Activated CD4-positive, alpha-beta T cell treated with anti-CD3 and anti-CD28 coated beads, Interleukin-2, amount 10 ng/mL, durations not matched to agents 7 days and 5 days (primary cell): ENCODE measurements at regions not wholly inside any gene's neighbourhood (a gene's known extent, or its start where the extent isn't known, plus 50 kb on each side); places are given as distances from the start of the nearest gene placed in this dataset.
"Not testable (repeated sequence)": the region's sequence is repeated elsewhere in the genome, so short reads cannot be mapped to it uniquely, and the experiment has no call there.

Source experiments
- CTCF ChIA-PET: fragments of 350-600 bp; sonication (Branson Sonifier 250); formaldehyde crosslinking; loops from one replicate; lab custom pipeline; 2021; ENCODE audit warnings: antibody characterized with exemption; lab: Charles Lee
- POLR2A ChIA-PET: fragments of 350-600 bp; sonication (Branson Sonifier 250); formaldehyde crosslinking; loops from one replicate; lab custom pipeline; 2021; ENCODE audit warnings: antibody characterized with exemption; lab: Charles Lee
- DNase-seq: peaks from one replicate; pipeline ENCODE4 v3.0.0-alpha.2; 2020
- H3K27ac Mint-ChIP-seq: one replicate; pipeline ENCODE4 v1.8.0; 2021; ENCODE audit warnings: mild to moderate bottlenecking, moderate library complexity, mixed read lengths
- H3K27me3 Mint-ChIP-seq: one replicate; pipeline ENCODE4 v1.8.0; 2021; ENCODE audit warnings: mixed read lengths
- H3K36me3 Mint-ChIP-seq: one replicate; pipeline ENCODE4 v1.8.0; 2021; ENCODE audit warnings: low read depth, mixed read lengths
- H3K4me1 Mint-ChIP-seq: one replicate; pipeline ENCODE4 v1.8.0; 2021; ENCODE audit warnings: mixed read lengths
- H3K4me3 Mint-ChIP-seq: one replicate; pipeline ENCODE4 v1.8.0; 2021; ENCODE audit warnings: mild to moderate bottlenecking, moderate library complexity, mixed read lengths
- H3K9me3 Mint-ChIP-seq: one replicate; pipeline ENCODE4 v1.8.0; 2021; ENCODE audit warnings: mixed read lengths

GRCh38 chrX:139332441-139332840 lies 198.1 kb upstream of the F9 start:
- no peak for DNase-seq
- Mint-ChIP-seq H3K27ac (no peak overlapping the region), H3K27me3 (no peaks in the 10 kb centered on the region), H3K36me3 (no peaks in the 10 kb centered on the region), H3K4me3 (no peak overlapping the region), H3K4me1 (no peaks in the 10 kb centered on the region), H3K9me3 (no peaks in the 10 kb centered on the region)
- ChIA-PET POLR2A (no interaction called here), CTCF (no interaction called here)

- H3K4me3 Mint-ChIP-seq: no peak overlapping the region
- no peaks in the 10 kb centered on the region for H3K9me3 Mint-ChIP-seq
- no peaks in the 10 kb centered on the region for H3K36me3 Mint-ChIP-seq
- H3K27me3 Mint-ChIP-seq: no peaks in the 10 kb centered on the region
- POLR2A ChIA-PET: no interaction called here
- no peak for DNase-seq
- no peak overlapping the region for H3K27ac Mint-ChIP-seq
- CTCF ChIA-PET: no interaction called here
- no peaks in the 10 kb centered on the region for H3K4me1 Mint-ChIP-seq
Measured at GRCh38 chrX:139327355-139327754, 203.2 kb upstream of the F9 start.

GRCh38 chrX:139324756-139325155 lies 205.8 kb upstream of the F9 start:
- ChIA-PET CTCF (no interaction called here), POLR2A (no interaction called here)
- Mint-ChIP-seq H3K9me3 (no peaks in the 10 kb centered on the region), H3K27me3 (no peaks in the 10 kb centered on the region), H3K27ac (no peak overlapping the region), H3K36me3 (no peaks in the 10 kb centered on the region), H3K4me1 (no peaks in the 10 kb centered on the region), H3K4me3 (no peak overlapping the region)
- no peak for DNase-seq

- H3K9me3 Mint-ChIP-seq, CTCF ChIA-PET, H3K27ac Mint-ChIP-seq, H3K27me3 Mint-ChIP-seq, H3K36me3 Mint-ChIP-seq, DNase-seq, H3K4me1 Mint-ChIP-seq, H3K4me3 Mint-ChIP-seq, POLR2A ChIA-PET: not testable (repeated sequence)
Measured at GRCh38 chrX:139320661-139321354, 209.7 kb upstream of the F9 start.

GRCh38 chrX:139306675-139307074 lies 223.9 kb upstream of the F9 start:
- DNase-seq, H3K27ac Mint-ChIP-seq, H3K4me1 Mint-ChIP-seq, CTCF ChIA-PET, POLR2A ChIA-PET, H3K4me3 Mint-ChIP-seq, H3K27me3 Mint-ChIP-seq, H3K9me3 Mint-ChIP-seq, H3K36me3 Mint-ChIP-seq: not testable (repeated sequence)

GRCh38 chrX:139304471-139304870 lies 226.1 kb upstream of the F9 start:
- H3K4me3 Mint-ChIP-seq: no peak overlapping the region
- CTCF ChIA-PET: no interaction called here
- H3K9me3 Mint-ChIP-seq: peaks cover 3% of the 10 kb centered on the region
- H3K27ac Mint-ChIP-seq: no peak overlapping the region
- no peaks in the 10 kb centered on the region for H3K27me3 Mint-ChIP-seq
- POLR2A ChIA-PET: no interaction called here
- DNase-seq: no peak
- no peaks in the 10 kb centered on the region for H3K36me3 Mint-ChIP-seq
- H3K4me1 Mint-ChIP-seq: no peaks in the 10 kb centered on the region

- no peaks in the 10 kb centered on the region for H3K4me1 Mint-ChIP-seq
- no peaks in the 10 kb centered on the region for H3K27me3 Mint-ChIP-seq
- no peak for DNase-seq
- H3K27ac Mint-ChIP-seq: no peak overlapping the region
- ChIA-PET POLR2A (no interaction called here), CTCF (no interaction called here)
- no peak overlapping the region for H3K4me3 Mint-ChIP-seq
- H3K9me3 Mint-ChIP-seq: no peaks in the 10 kb centered on the region
- no peaks in the 10 kb centered on the region for H3K36me3 Mint-ChIP-seq
Measured at GRCh38 chrX:139299309-139299708, 231.2 kb upstream of the F9 start.

- POLR2A ChIA-PET: no interaction called here
- Mint-ChIP-seq H3K4me3 (no peak overlapping the region), H3K4me1 (no peaks in the 10 kb centered on the region)
Measured at GRCh38 chrX:139298437-139298836, 232.1 kb upstream of the F9 start.

GRCh38 chrX:139297638-139298037 lies 232.9 kb upstream of the F9 start:
- Mint-ChIP-seq H3K36me3 (no peaks in the 10 kb centered on the region), H3K4me1 (no peaks in the 10 kb centered on the region), H3K4me3 (no peak overlapping the region), H3K27me3 (no peaks in the 10 kb centered on the region), H3K9me3 (no peaks in the 10 kb centered on the region), H3K27ac (no peak overlapping the region)
- ChIA-PET CTCF (no interaction called here), POLR2A (no interaction called here)
- no peak for DNase-seq

More at GRCh38 chrX:139298437-139298836, 232.1 kb upstream of the F9 start:
- no peaks in the 10 kb centered on the region for H3K27me3 Mint-ChIP-seq
- DNase-seq: no peak
- H3K27ac Mint-ChIP-seq: no peak overlapping the region
- no peaks in the 10 kb centered on the region for H3K9me3 Mint-ChIP-seq
- CTCF ChIA-PET: no interaction called here
- H3K36me3 Mint-ChIP-seq: no peaks in the 10 kb centered on the region

- no peaks in the 10 kb centered on the region for H3K9me3 Mint-ChIP-seq
Measured at GRCh38 chrX:139293991-139294390, 236.5 kb upstream of the F9 start.

GRCh38 chrX:139290310-139290709 lies 240.2 kb upstream of the F9 start:
- no peak overlapping the region for H3K27ac Mint-ChIP-seq
- H3K36me3 Mint-ChIP-seq: no peaks in the 10 kb centered on the region
- H3K4me3 Mint-ChIP-seq: no peak overlapping the region
- CTCF ChIA-PET: no interaction called here
- H3K4me1 Mint-ChIP-seq: no peaks in the 10 kb centered on the region
- H3K9me3 Mint-ChIP-seq: no peaks in the 10 kb centered on the region
- H3K27me3 Mint-ChIP-seq: no peaks in the 10 kb centered on the region
- DNase-seq: no peak
- POLR2A ChIA-PET: no interaction called here

More at GRCh38 chrX:139293991-139294390, 236.5 kb upstream of the F9 start:
- H3K27me3 Mint-ChIP-seq: no peaks in the 10 kb centered on the region
- POLR2A ChIA-PET: no interaction called here
- H3K4me1 Mint-ChIP-seq: no peaks in the 10 kb centered on the region
- no peak for DNase-seq
- CTCF ChIA-PET: no interaction called here
- no peaks in the 10 kb centered on the region for H3K36me3 Mint-ChIP-seq
- H3K27ac Mint-ChIP-seq: no peak overlapping the region
- no peak overlapping the region for H3K4me3 Mint-ChIP-seq

GRCh38 chrX:139287155-139287924 lies 243.2 kb upstream of the F9 start:
- Mint-ChIP-seq H3K36me3 (no peaks in the 10 kb centered on the region), H3K4me3 (no peak overlapping the region), H3K27ac (no peak overlapping the region), H3K4me1 (no peaks in the 10 kb centered on the region), H3K27me3 (no peaks in the 10 kb centered on the region), H3K9me3 (peaks cover 2% of the 10 kb centered on the region)
- DNase-seq: no peak
- POLR2A ChIA-PET: no interaction called here
- CTCF ChIA-PET: no interaction called here

GRCh38 chrX:139286342-139286741 lies 244.2 kb upstream of the F9 start:
- H3K36me3 Mint-ChIP-seq: no peaks in the 10 kb centered on the region
- no peak overlapping the region for H3K27ac Mint-ChIP-seq
- CTCF ChIA-PET: no interaction called here

More at GRCh38 chrX:139286342-139286741, 244.2 kb upstream of the F9 start:
- Mint-ChIP-seq H3K27me3 (no peaks in the 10 kb centered on the region), H3K4me3 (no peak overlapping the region), H3K4me1 (no peaks in the 10 kb centered on the region), H3K9me3 (peaks cover 2% of the 10 kb centered on the region)
- DNase-seq: no peak
- POLR2A ChIA-PET: no interaction called here
